IMR-90 (cell line): ENCODE measurements at regions not wholly inside any gene's neighbourhood (a gene's known extent, or its start where the extent isn't known, plus 50 kb on each side); places are given as distances from the start of the nearest gene placed in this dataset.
A peak's percentile ranks its signal among the peaks of the same experiment; 100 is the strongest.

Source experiments
- ATAC-seq: fragments of 200-7000 bp; cut with Tn5 transposase; 2 replicates; pipeline ENCODE4 v1.9.1; 2020; ENCODE audit warnings: low read depth, mild to moderate bottlenecking, moderate library complexity
- BruUV-seq: library from RNA; stranded (reverse); fragments of 400-500 nt; replicated peaks from 2 replicates; lab custom pipeline; 2021; lab: Mats Ljungman, UMichigan
- CTCF ChIA-PET: fragments of 300-600 bp; formaldehyde crosslinking; extraction: SDS; loops from one replicate; lab custom pipeline; 2021; ENCODE audit warnings: antibody characterized with exemption; lab: Yijun Ruan, JAX
- POLR2A ChIA-PET: fragments of 300-600 bp; sonication (Branson Sonifier 250); formaldehyde crosslinking; loops from one replicate; lab custom pipeline; 2022; ENCODE audit warnings: antibody characterized with exemption; ENCODE audit not compliant: unreplicated experiment; lab: Charles Lee
- DNase-seq: peaks from one replicate; pipeline ENCODE4 v3.0.0; 2013
- H2AFZ ChIP-seq: replicated peaks from 2 replicates; pipeline ENCODE3; 2013; ENCODE audit warnings: low read length, mild to moderate bottlenecking; ENCODE audit not compliant: poor library complexity
- H2AK5ac ChIP-seq: 2 replicates; pipeline ENCODE4 v1.6.1; 2013; ENCODE audit warnings: low read depth, low read length, inconsistent platforms
- H2AK9ac ChIP-seq: replicated peaks from 2 replicates; pipeline ENCODE3; 2013; ENCODE audit warnings: mild to moderate bottlenecking, low read depth, low read length, moderate library complexity; ENCODE audit not compliant: poor library complexity
- H2BK120ac ChIP-seq: 2 replicates; pipeline ENCODE4 v1.6.1; 2013; ENCODE audit warnings: low read depth, low read length, inconsistent platforms
- H2BK15ac ChIP-seq: 3 replicates; pipeline ENCODE4 v1.6.1; 2013; ENCODE audit warnings: low read depth, low read length, inconsistent platforms
- H2BK20ac ChIP-seq: 2 replicates; pipeline ENCODE4 v1.6.1; 2013; ENCODE audit warnings: low read depth, mild to moderate bottlenecking, inconsistent platforms, low read length, moderate library complexity
- H2BK5ac ChIP-seq: 2 replicates; pipeline ENCODE4 v1.6.1; 2013; ENCODE audit warnings: mild to moderate bottlenecking, low read depth, low read length, inconsistent platforms; ENCODE audit not compliant: poor library complexity, severe bottlenecking
- H3K14ac ChIP-seq: replicated peaks from 2 replicates; pipeline ENCODE4 v1.6.1; 2013; ENCODE audit warnings: low read depth, low read length, inconsistent platforms
- H3K18ac ChIP-seq: 2 replicates; pipeline ENCODE4 v1.6.1; 2013; ENCODE audit warnings: low read depth, low read length, control low read depth
- H3K23ac ChIP-seq: 2 replicates; pipeline ENCODE4 v1.6.1; 2013; ENCODE audit warnings: low read depth, low read length, inconsistent platforms
- H3K27ac ChIP-seq: 2 replicates; pipeline ENCODE4 v1.5.1; 2013; ENCODE audit warnings: mild to moderate bottlenecking, control low read depth, low read length; ENCODE audit not compliant: insufficient read depth
- H3K27me3 ChIP-seq: 2 replicates; pipeline ENCODE4 v1.6.1; 2013; ENCODE audit warnings: low read length; ENCODE audit not compliant: control insufficient read depth, insufficient read depth
- H3K36me3 ChIP-seq: 2 replicates; pipeline ENCODE4 v1.6.1; 2013; ENCODE audit warnings: low read length, mixed read lengths; ENCODE audit not compliant: control insufficient read depth, insufficient read depth
- H3K4ac ChIP-seq: 2 replicates; pipeline ENCODE4 v1.6.1; 2013; ENCODE audit warnings: low read depth, low read length, inconsistent platforms
- H3K4me1 ChIP-seq: 2 replicates; pipeline ENCODE4 v1.6.1; 2013; ENCODE audit warnings: low read length, mixed read lengths; ENCODE audit not compliant: control insufficient read depth, insufficient read depth
- H3K4me2 ChIP-seq: 2 replicates; pipeline ENCODE4 v1.6.1; 2013; ENCODE audit warnings: low read depth, mild to moderate bottlenecking, control low read depth, low read length, moderate library complexity
- H3K4me3 ChIP-seq: 2 replicates; pipeline ENCODE4 v1.5.1; 2013; ENCODE audit warnings: low read depth, mild to moderate bottlenecking, control low read depth, low read length, moderate library complexity; ENCODE audit not compliant: insufficient read depth
- H3K56ac ChIP-seq: 2 replicates; pipeline ENCODE4 v1.6.1; 2013; ENCODE audit warnings: low read length, inconsistent platforms; ENCODE audit not compliant: insufficient read depth; ENCODE audit errors: extremely low read depth
- H3K79me1 ChIP-seq, 2 experiments: 2 replicates each; pipeline ENCODE4 v1.6.1; 2013; ENCODE audit warnings: low read length in 2 of 2, inconsistent platforms in 1 of 2, low read depth in 1 of 2
- H3K9ac ChIP-seq: 2 replicates; pipeline ENCODE4 v1.6.1; 2013; ENCODE audit warnings: low read depth, low read length, control low read depth
- H3K9me1 ChIP-seq: 2 replicates; pipeline ENCODE4 v1.6.1; 2013; ENCODE audit warnings: low read length, inconsistent platforms; ENCODE audit not compliant: insufficient read depth
- H3K9me3 ChIP-seq: 2 replicates; pipeline ENCODE4 v1.6.1; 2013; ENCODE audit warnings: low read length; ENCODE audit not compliant: control insufficient read depth, insufficient read depth
- H4K20me1 ChIP-seq: 2 replicates; pipeline ENCODE4 v1.6.1; 2013; ENCODE audit warnings: low read length, inconsistent platforms; ENCODE audit not compliant: insufficient read depth
- H4K5ac ChIP-seq: 2 replicates; pipeline ENCODE4 v1.6.1; 2013; ENCODE audit warnings: mild to moderate bottlenecking, low read depth, low read length, control low read depth
- H4K8ac ChIP-seq, 2 experiments: 2 replicates each; pipeline ENCODE4 v1.6.1; 2013; ENCODE audit warnings: low read depth in 2 of 2, low read length in 2 of 2, control low read depth in 1 of 2, inconsistent platforms in 1 of 2
- H4K91ac ChIP-seq: 2 replicates; pipeline ENCODE4 v1.6.1; 2013; ENCODE audit warnings: low read depth, low read length, inconsistent platforms; ENCODE audit not compliant: insufficient read depth
- MAFK ChIP-seq: IDR thresholded peaks from 2 replicates; pipeline ENCODE4 v1.6.1; 2012; ENCODE audit warnings: low read depth, low read length, improper control_type of control experiment
- MAZ ChIP-seq: IDR thresholded peaks from 2 replicates; pipeline ENCODE4 v1.6.1; 2012; ENCODE audit warnings: low read depth, mild to moderate bottlenecking, low read length, improper control_type of control experiment, moderate library complexity, borderline replicate concordance
- MXI1 ChIP-seq: IDR thresholded peaks from 2 replicates; pipeline ENCODE4 v1.6.1; 2012; ENCODE audit warnings: low read depth, mild to moderate bottlenecking, low read length, moderate library complexity, borderline replicate concordance
- NFE2L2 ChIP-seq: fragments of 150-350 bp; IDR thresholded peaks from 2 replicates; pipeline ENCODE4 v1.6.1; 2016; ENCODE audit warnings: low read depth, mild to moderate bottlenecking, low read length
- POLR2A ChIP-seq: IDR thresholded peaks from 2 replicates; pipeline ENCODE4 v1.6.1; 2012; ENCODE audit warnings: mild to moderate bottlenecking, low read depth, low read length
- dilution Hi-C: fragments of 300-500 bp; cut with HindIII; formaldehyde crosslinking; loops from one replicate; pipeline ENCODE4 v1.14.3; 2018; ENCODE audit warnings: low sequenced_read_pairs; ENCODE audit not compliant: unreplicated experiment
- in situ Hi-C: fragments of 300-500 bp; cut with MboI; formaldehyde crosslinking; loops from 3 replicates; pipeline ENCODE4 v1.14.3; 2019; ENCODE audit warnings: low sequenced_read_pairs, inconsistent platforms, mixed read lengths
- intact Hi-C: fragments of 100-400 bp; cut with micrococcal nuclease; formaldehyde crosslinking; loops from 2 replicates; pipeline ENCODE4 v1.10.0; 2022

- Histone ChIP-seq H3K27ac (no peak overlapping the region), H4K8ac (no peak overlapping the region), H2AFZ (no peak overlapping the region), H3K4me1 (no peaks in the 10 kb centered on the region), H3K4ac (no peak overlapping the region), H3K14ac (no peak overlapping the region), H3K9ac (no peak overlapping the region), H2AK5ac (no peak overlapping the region), H3K4me3 (no peak overlapping the region), H4K20me1 (no peaks in the 10 kb centered on the region), H2BK5ac (no peak overlapping the region), H3K79me1 (no peaks in the 10 kb centered on the region), H3K9me3 (peaks cover 2% of the 10 kb centered on the region; the same call in 1 of the 2 replicates), H3K27me3 (no peaks in the 10 kb centered on the region), H3K18ac (no peak overlapping the region), H3K56ac (no peak overlapping the region), H3K9me1 (no peaks in the 10 kb centered on the region), H2BK20ac (no peak overlapping the region), H4K5ac (no peak overlapping the region), H2BK120ac (no peak overlapping the region), H2BK15ac (no peak overlapping the region), H3K36me3 (no peaks in the 10 kb centered on the region), H3K23ac (no peak overlapping the region), H3K4me2 (no peak overlapping the region), H2AK9ac (no peak overlapping the region), H4K91ac (no peak overlapping the region)
- dilution Hi-C loops: no loop called here
- no TSS peak for BruUV-seq
- in situ Hi-C loops: no loop called here
- ChIA-PET POLR2A (no interaction called here), CTCF (no interaction called here)
- intact Hi-C loops: no loop called here
- DNase-seq: no peak
- ATAC-seq: no peak
- TF ChIP-seq MXI1 (no peak), NFE2L2 (peak; percentile 31; the same call in 1 of the 2 replicates), MAZ (no peak), POLR2A (no peak), MAFK (0 out of 2 replicates have a peak, but pooled peaks have one; percentile 4)
Measured at GRCh38 chr18:30160124-30160523, 882.4 kb downstream of the DSC3 start.
